HG03175 (cell line): ENCODE measurements at regions not wholly inside any gene's neighbourhood (a gene's known extent, or its start where the extent isn't known, plus 50 kb on each side); places are given as distances from the start of the nearest gene placed in this dataset.

Experiments used
- ATAC-seq: cut with Tn5 transposase; IDR thresholded peaks from one replicate; pipeline ENCODE4 v1.9.1; 2021; ENCODE audit warnings: mild to moderate bottlenecking, moderate library complexity; ENCODE audit not compliant: unreplicated experiment

- no peak for ATAC-seq
Measured at GRCh38 chr1:81582467-81582986, 218.2 kb upstream of the ADGRL2 start.

GRCh38 chr1:81578867-81579266 lies 221.9 kb upstream of the ADGRL2 start:
- no peak for ATAC-seq

GRCh38 chr1:81577004-81577697 lies 223.6 kb upstream of the ADGRL2 start:
- ATAC-seq = no peak

GRCh38 chr1:81574408-81574807 lies 226.3 kb upstream of the ADGRL2 start:
- ATAC-seq = no peak

- ATAC-seq = no peak
Measured at GRCh38 chr1:81573458-81573857, 227.3 kb upstream of the ADGRL2 start.

GRCh38 chr1:81571946-81572345 lies 228.8 kb upstream of the ADGRL2 start:
- ATAC-seq = no peak

- ATAC-seq = no peak
Measured at GRCh38 chr1:81569761-81570160, 231.0 kb upstream of the ADGRL2 start.

- ATAC-seq = no peak
Measured at GRCh38 chr1:81563632-81564031, 237.1 kb upstream of the ADGRL2 start.

GRCh38 chr1:81562934-81563333 lies 237.8 kb upstream of the ADGRL2 start:
- ATAC-seq = no peak

GRCh38 chr1:81560629-81561028 lies 240.1 kb upstream of the ADGRL2 start:
- no peak for ATAC-seq

- peak; percentile 67 for ATAC-seq
Measured at GRCh38 chr1:81559662-81560350, 240.9 kb upstream of the ADGRL2 start.

- ATAC-seq = no peak
Measured at GRCh38 chr1:81558291-81559076, 242.2 kb upstream of the ADGRL2 start.

GRCh38 chr1:81556968-81557367 lies 243.8 kb upstream of the ADGRL2 start:
- no peak for ATAC-seq

- ATAC-seq = no peak
Measured at GRCh38 chr1:81554534-81554933, 246.2 kb upstream of the ADGRL2 start.

GRCh38 chr1:81554108-81554507 lies 246.6 kb upstream of the ADGRL2 start:
- ATAC-seq = no peak

GRCh38 chr1:81553503-81553902 lies 247.2 kb upstream of the ADGRL2 start:
- no peak for ATAC-seq

- no peak for ATAC-seq
Measured at GRCh38 chr1:81551946-81552345, 248.8 kb upstream of the ADGRL2 start.

- ATAC-seq = no peak
Measured at GRCh38 chr1:81550753-81551152, 250.0 kb upstream of the ADGRL2 start.

GRCh38 chr1:81549588-81550127 lies 251.1 kb upstream of the ADGRL2 start:
- peak; percentile 41 for ATAC-seq

- ATAC-seq = peak; percentile 68
Measured at GRCh38 chr1:81548918-81549587, 251.7 kb upstream of the ADGRL2 start.

- peak; percentile 70 for ATAC-seq
Measured at GRCh38 chr1:81547912-81548303, 252.8 kb upstream of the ADGRL2 start.
